GM12878 (cell line): ENCODE measurements at regions not wholly inside any gene's neighbourhood (a gene's known extent, or its start where the extent isn't known, plus 50 kb on each side); places are given as distances from the start of the nearest gene placed in this dataset.

Source experiments
- ATAC-seq: fragments of 200-7000 bp; cut with Tn5 transposase; 3 replicates; pipeline ENCODE4 v1.9.1; 2020; ENCODE audit warnings: mild to moderate bottlenecking, moderate library complexity
- BruUV-seq: library from RNA; stranded (reverse); fragments of 400-500 nt; replicated peaks from 2 replicates; lab custom pipeline; 2021; lab: Mats Ljungman, UMichigan
- CTCF ChIA-PET: fragments of 300-600 bp; sonication (Branson Sonifier 250); formaldehyde crosslinking; extraction: SDS; loops from one replicate; lab custom pipeline; 2021; ENCODE audit warnings: inconsistent platforms; lab: Yijun Ruan, JAX
- POLR2A ChIA-PET: fragments of 350-600 bp; formaldehyde crosslinking; extraction: SDS; loops from one replicate; lab custom pipeline; 2021; ENCODE audit warnings: inconsistent platforms; lab: Charles Lee
- RAD21 ChIA-PET: fragments of 300-600 bp; sonication (Branson Sonifier 250); formaldehyde crosslinking; loops from one replicate; lab custom pipeline; 2023; ENCODE audit warnings: antibody characterized with exemption; ENCODE audit not compliant: unreplicated experiment; lab: Charles Lee
- SMC1A ChIA-PET: fragments of 300-600 bp; sonication (Branson Sonifier 250); formaldehyde crosslinking; loops from one replicate; lab custom pipeline; 2023; ENCODE audit not compliant: unreplicated experiment, uncharacterized antibody; lab: Charles Lee
- DNase-seq: peaks from one replicate; pipeline ENCODE4 v3.0.0-alpha.2; 2011; ENCODE audit warnings: low read depth, low spot score
- FAIRE-seq: peaks from 3 replicates; lab custom pipeline; 2011; peaks lifted over from hg19 to GRCh38; lab: Jason Lieb, UNC
- H2AFZ ChIP-seq: 2 replicates; pipeline ENCODE4 v1.6.0; 2011; ENCODE audit warnings: low read depth, low read length, control low read depth; ENCODE audit not compliant: control insufficient read depth
- H3K27ac ChIP-seq: 2 replicates; pipeline ENCODE4 v1.5.1; 2011; ENCODE audit warnings: control low read depth; ENCODE audit not compliant: control insufficient read depth, insufficient read depth
- H3K27me3 ChIP-seq, 2 experiments: replicated peaks in 1 of 2; 2 replicates each; pipeline versions ENCODE4 v1.6.0 to v1.6.1; 2011; ENCODE audit warnings: low read length in 1 of 2; ENCODE audit not compliant: control insufficient read depth in 2 of 2, insufficient read depth in 2 of 2
- H3K36me3 ChIP-seq, 2 experiments: 2 replicates each; pipeline ENCODE4 v1.5.1; 2011; ENCODE audit warnings: low read length in 1 of 2; ENCODE audit not compliant: control insufficient read depth in 2 of 2, insufficient read depth in 2 of 2
- H3K4me1 ChIP-seq: 2 replicates; pipeline ENCODE4 v1.6.1; 2011; ENCODE audit warnings: mild to moderate bottlenecking, low read length, moderate library complexity, mixed read lengths; ENCODE audit not compliant: control insufficient read depth, insufficient read depth
- H3K4me2 ChIP-seq: 2 replicates; pipeline ENCODE4 v1.6.0; 2011; ENCODE audit warnings: control low read depth; ENCODE audit not compliant: control insufficient read depth, insufficient read depth
- H3K4me3 ChIP-seq: fragments of 200-600 bp; sonication (generic); 2 replicates; pipeline ENCODE4 v1.5.1; 2016
- H3K79me2 ChIP-seq: 2 replicates; pipeline ENCODE4 v1.6.0; 2011; ENCODE audit warnings: low read length; ENCODE audit not compliant: control insufficient read depth, insufficient read depth
- H3K9ac ChIP-seq: 2 replicates; pipeline ENCODE4 v1.8.0; 2011; ENCODE audit warnings: low read length, control low read depth, mixed read lengths; ENCODE audit not compliant: control insufficient read depth, insufficient read depth
- H3K9me3 ChIP-seq: replicated peaks from 3 replicates; pipeline ENCODE4 v1.5.1; 2011; ENCODE audit warnings: mild to moderate bottlenecking, low read length; ENCODE audit not compliant: control insufficient read depth, insufficient read depth
- H4K20me1 ChIP-seq: 2 replicates; pipeline ENCODE4 v1.6.0; 2011; ENCODE audit not compliant: control insufficient read depth, insufficient read depth
- ATF2 ChIP-seq: IDR thresholded peaks from 2 replicates; pipeline ENCODE4 v1.6.1; 2012; ENCODE audit warnings: low read length, inconsistent platforms
- BCL3 ChIP-seq: IDR thresholded peaks from 2 replicates; pipeline ENCODE4 v1.6.1; 2011; ENCODE audit warnings: borderline replicate concordance, low read depth, mild to moderate bottlenecking, moderate library complexity, low read length; ENCODE audit not compliant: insufficient read depth, poor library complexity, severe bottlenecking
- BMI1 ChIP-seq: fragments of 450-650 bp; IDR thresholded peaks from 2 replicates; pipeline ENCODE4 v1.6.1; 2016; ENCODE audit warnings: mild to moderate bottlenecking, moderate library complexity, borderline replicate concordance
- FOXM1 ChIP-seq: IDR thresholded peaks from 2 replicates; pipeline ENCODE4 v1.6.1; 2012; ENCODE audit warnings: low read depth, mild to moderate bottlenecking, inconsistent platforms, low read length, moderate library complexity
- NFIC ChIP-seq: IDR thresholded peaks from 2 replicates; pipeline ENCODE4 v1.6.1; 2012; ENCODE audit warnings: low read depth, mild to moderate bottlenecking, inconsistent platforms, low read length, moderate library complexity
- NFYA ChIP-seq: IDR thresholded peaks from 2 replicates; pipeline ENCODE4 v1.6.1; 2011; ENCODE audit warnings: low read depth, mild to moderate bottlenecking, low read length, improper control_type of control experiment, borderline replicate concordance
- NRF1 ChIP-seq: conservative IDR thresholded peaks from 2 replicates; pipeline ENCODE4 v1.6.1; 2011; ENCODE audit warnings: mild to moderate bottlenecking, low read depth, low read length, improper control_type of control experiment
- PAX5 ChIP-seq: IDR thresholded peaks from 2 replicates; pipeline ENCODE4 v1.6.1; 2011; ENCODE audit warnings: low read depth, low read length, borderline replicate concordance
- SREBF2 ChIP-seq: IDR thresholded peaks from 2 replicates; pipeline ENCODE4 v1.6.1; 2012; ENCODE audit warnings: mild to moderate bottlenecking, low read length
- SRF ChIP-seq, 2 experiments: IDR thresholded peaks; 2 replicates each; pipeline ENCODE4 v1.6.1; 2011; ENCODE audit warnings: low read depth in 2 of 2, low read length in 2 of 2, mild to moderate bottlenecking in 1 of 2, moderate library complexity in 1 of 2
- ZNF622 ChIP-seq: fragments of 450-650 bp; IDR thresholded peaks from 2 replicates; pipeline ENCODE4 v1.6.1; 2017; ENCODE audit warnings: mild to moderate bottlenecking, inconsistent platforms
- WGBS: methylation state at CpG from one replicate; pipeline ENCODE4 v1.1.6; 2016; ENCODE audit warnings: low lambda C conversion rate; ENCODE audit not compliant: insufficient replicate concordance, insufficient coverage; ENCODE audit errors: missing lambda C conversion rate; 5-methylcytosine and 5-hydroxymethylcytosine counted together
- in situ Hi-C: fragments of 300-500 bp; cut with MboI; formaldehyde crosslinking; loops from 9 replicates; pipeline ENCODE4 v1.14.3; 2018; ENCODE audit warnings: mixed read lengths
- intact Hi-C: fragments of 100-400 bp; cut with micrococcal nuclease; formaldehyde crosslinking; loops from one replicate; pipeline ENCODE4 v1.14.2; 2022; ENCODE audit not compliant: unreplicated experiment

- ATAC-seq: no peak
- Histone ChIP-seq H3K4me2 (no peak overlapping the region), H3K9me3 (no peaks in the 10 kb centered on the region), H2AFZ (no peak overlapping the region), H4K20me1 (no peaks in the 10 kb centered on the region), H3K36me3 (no peaks in the 10 kb centered on the region), H3K27ac (no peak overlapping the region), H3K4me1 (no peaks in the 10 kb centered on the region), H3K79me2 (no peaks in the 10 kb centered on the region), H3K9ac (no peak overlapping the region), H3K4me3 (no peak overlapping the region), H3K27me3 (no peaks in the 10 kb centered on the region)
- no peak for DNase-seq
- 94% methylated on average over 1 of the region's 1 CpG for WGBS
- no peak for FAIRE-seq
- ChIA-PET POLR2A (no interaction called here), SMC1A (no interaction called here), RAD21 (no interaction called here), CTCF (no interaction called here)
- TF ChIP-seq NFIC: no peak
- TF ChIP-seq ATF2: no peak
- TF ChIP-seq SRF (IDR thresholded peaks at IDR 0.05; ENCODE audit: low read depth in 2 of 2, low read length in 2 of 2): no peak
- TF ChIP-seq BCL3: no peak
- TF ChIP-seq SREBF2: no peak
- TF ChIP-seq NRF1: no peak
- TF ChIP-seq ZNF622: no peak
- TF ChIP-seq PAX5: no peak
- TF ChIP-seq BMI1: no peak
- no peak for TF ChIP-seq NFYA
- TF ChIP-seq FOXM1: no peak
- no TSS peak for BruUV-seq
- in situ Hi-C loops (no loop called here), intact Hi-C loops (no loop called here)
Observed at GRCh38 chr1:118390955-118391354, 205.9 kb upstream of the SPAG17 start.
